Breast epithelium (tissue), 3 donors: ENCODE measurements at regions not wholly inside any gene's neighbourhood (a gene's known extent, or its start where the extent isn't known, plus 50 kb on each side); places are given as distances from the start of the nearest gene placed in this dataset.

Experiments used
- CTCF ChIP-seq, 3 donors: fragments of 450-650 bp; IDR thresholded peaks; one replicate each; pipeline ENCODE4 v1.5.1; 2016 to 2017; ENCODE audit warnings: antibody characterized with exemption in 3 of 3, mild to moderate bottlenecking in 3 of 3, moderate library complexity in 3 of 3
- POLR2AphosphoS5 ChIP-seq, 3 donors: sonication (generic); formaldehyde crosslinking; IDR thresholded peaks; one replicate each; pipeline ENCODE4 v1.6.1; 2017; ENCODE audit warnings: antibody characterized with exemption in 3 of 3

- no peak for TF ChIP-seq CTCF (IDR thresholded peaks at IDR 0.05)
- no peak for TF ChIP-seq POLR2AphosphoS5 (IDR thresholded peaks at IDR 0.05)
Measured at GRCh38 chr12:34311337-34311736, 289.0 kb downstream of the ALG10 start.
